GM18868 (cell line): ENCODE measurements at regions not wholly inside any gene's neighbourhood (a gene's known extent, or its start where the extent isn't known, plus 50 kb on each side); places are given as distances from the start of the nearest gene placed in this dataset.
"Not testable (repeated sequence)": the region's sequence is repeated elsewhere in the genome, so short reads cannot be mapped to it uniquely, and the experiment has no call there.

Source experiments
- ATAC-seq: cut with Tn5 transposase; IDR thresholded peaks from one replicate; pipeline ENCODE4 v1.9.1; 2021; ENCODE audit warnings: mild to moderate bottlenecking, moderate library complexity; ENCODE audit not compliant: unreplicated experiment

DNA sequence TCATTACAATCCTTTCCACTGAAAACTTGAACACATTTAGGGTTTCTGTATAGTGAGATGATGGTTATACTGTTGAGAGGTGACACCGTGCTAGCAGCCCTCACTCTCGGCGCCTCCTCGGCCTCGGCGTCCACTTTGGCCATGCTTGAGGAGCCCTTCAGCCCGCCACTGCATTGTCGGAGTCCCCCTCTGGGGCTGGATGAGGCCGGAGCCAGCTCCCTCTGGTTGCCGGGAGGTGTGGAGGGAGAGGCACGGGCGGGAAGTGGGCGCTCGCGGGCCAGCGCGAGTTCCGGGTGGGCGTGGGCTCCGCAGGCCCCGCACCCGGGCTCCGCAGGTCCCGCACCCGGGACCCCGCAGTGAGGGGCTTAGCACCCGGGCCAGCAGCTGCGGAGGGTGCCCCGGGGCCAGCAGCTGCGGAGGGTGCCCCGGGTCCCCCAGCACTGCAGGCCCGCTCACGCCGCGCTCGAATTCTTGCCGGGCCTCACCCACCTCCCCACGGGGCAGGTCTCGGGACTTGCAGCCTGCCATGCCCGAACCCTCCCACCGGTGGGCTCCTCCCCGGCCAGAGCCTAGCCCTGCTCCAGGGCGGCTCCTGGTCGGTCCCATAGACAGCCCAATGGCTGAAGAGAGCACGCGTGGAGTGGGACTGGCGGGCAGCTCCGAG lies 145.9 kb upstream of the ZNF608 start:
- ATAC-seq: no peak

GRCh38 chr5:124894541-124894940 lies 148.1 kb upstream of the ZNF608 start:
- no peak for ATAC-seq

GRCh38 chr5:124895236-124895635 lies 148.8 kb upstream of the ZNF608 start:
- no peak for ATAC-seq

- ATAC-seq: no peak
These were observed 154.6 kb upstream of the ZNF608 start for GRCh38 chr5:124901081-124901480.

DNA sequence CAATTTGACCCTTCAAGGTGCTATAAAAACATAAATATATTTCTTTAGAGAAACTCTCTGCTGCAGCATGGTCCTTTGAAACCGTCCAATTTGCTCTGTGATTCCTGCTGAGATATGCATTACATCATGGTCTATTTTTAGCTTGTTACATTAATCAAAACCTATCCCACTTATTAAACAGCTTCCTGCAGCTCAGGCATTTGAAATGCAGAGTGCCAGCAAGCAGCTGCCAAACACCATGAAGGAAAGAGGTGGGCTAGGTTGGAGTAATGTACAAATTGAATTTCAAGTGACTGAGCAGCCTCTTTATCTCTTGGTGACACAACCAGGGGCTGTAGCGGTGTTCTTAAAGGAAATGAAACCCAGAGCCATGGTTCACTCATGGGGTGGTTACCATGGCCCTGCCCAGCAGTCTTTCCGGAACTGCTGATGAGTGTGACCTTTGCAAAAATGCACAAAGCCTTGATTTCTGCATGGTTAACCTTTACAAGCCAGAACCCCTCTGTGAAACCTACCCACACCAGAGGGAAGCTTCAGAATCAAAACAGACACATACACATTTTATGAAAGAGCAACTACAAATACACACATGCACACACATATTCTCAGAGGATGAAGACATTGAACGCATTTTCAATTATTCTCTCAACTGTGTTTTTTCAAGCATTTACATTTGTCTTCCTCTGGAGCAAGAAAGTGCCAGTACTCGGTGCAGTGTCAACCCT lies 155.8 kb upstream of the ZNF608 start:
- ATAC-seq: peak; percentile 98

DNA sequence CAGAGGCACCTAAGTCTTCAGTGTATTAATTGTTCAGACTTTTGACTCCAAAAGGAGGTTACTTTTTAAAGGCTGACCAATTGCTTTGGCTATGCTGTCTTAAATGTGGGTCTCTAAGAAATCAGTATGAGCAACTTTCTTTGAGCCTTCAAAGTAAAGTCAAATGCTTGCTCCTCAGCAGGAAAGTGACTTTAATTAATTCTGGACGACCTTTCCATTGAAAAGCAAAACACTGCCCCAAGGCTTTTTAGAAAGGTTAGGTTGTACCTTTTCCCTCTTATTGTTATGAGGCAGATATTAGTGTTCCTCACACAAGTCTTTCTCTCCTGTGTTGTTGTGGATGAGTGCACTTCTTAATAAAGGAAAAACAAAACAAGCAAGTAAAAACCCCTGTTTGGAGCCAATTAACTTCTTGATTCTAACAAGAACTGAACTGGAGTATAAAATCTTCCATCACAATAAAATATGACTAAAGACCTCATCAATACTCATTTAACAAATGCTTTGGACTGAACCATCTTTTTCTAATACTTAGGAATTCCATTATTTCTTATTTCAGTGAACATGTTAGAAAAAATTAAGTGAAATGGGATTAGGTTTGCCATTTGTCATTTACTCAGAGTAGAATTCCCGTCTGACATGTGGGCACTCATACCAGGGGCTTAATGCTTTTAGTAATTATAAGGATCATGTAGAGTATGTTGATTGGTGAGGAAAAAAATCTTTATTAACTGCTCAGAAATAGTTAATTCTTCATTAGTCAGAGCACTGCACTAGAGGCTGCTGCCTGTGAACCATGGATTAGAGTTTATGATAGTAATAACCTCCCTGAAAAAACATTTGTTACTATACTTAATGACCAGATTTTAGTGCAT lies 159.1 kb upstream of the ZNF608 start:
- ATAC-seq: no peak

DNA sequence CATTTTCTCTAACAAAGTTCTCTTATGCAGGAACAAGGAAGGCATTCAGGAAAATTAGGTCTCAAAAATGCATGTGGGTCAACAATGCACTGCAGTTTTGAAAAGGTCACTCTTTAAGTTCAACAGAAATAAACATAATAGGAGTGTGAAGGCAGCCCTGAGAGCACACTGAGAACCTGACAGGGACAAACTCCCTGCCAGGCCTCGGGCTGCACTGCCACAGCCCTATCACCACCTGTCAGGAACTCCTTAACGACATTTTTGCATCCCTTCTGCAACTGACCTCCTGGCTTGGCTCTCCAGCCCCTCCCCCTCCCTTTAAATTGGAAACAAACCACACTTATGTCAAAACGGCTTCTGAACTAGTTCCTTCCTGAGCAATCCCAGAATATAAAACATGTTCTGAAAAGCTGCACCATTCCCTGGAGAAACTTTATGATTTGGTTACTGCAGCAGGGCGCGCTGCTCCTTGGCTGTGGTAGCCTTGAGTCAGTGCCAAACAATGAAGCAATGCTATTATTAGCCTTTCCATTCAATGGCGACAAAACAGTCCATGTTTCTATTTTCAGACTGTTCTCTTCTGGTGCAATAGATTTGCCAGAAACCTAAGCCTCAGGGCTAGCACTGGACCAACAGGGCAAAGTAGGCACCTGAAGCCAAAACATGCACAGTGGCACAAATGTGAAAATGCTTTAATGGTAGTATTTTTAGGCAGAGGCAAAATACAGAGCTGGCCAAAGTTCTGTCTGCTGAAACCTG lies 160.1 kb upstream of the ZNF608 start:
- no peak for ATAC-seq

DNA sequence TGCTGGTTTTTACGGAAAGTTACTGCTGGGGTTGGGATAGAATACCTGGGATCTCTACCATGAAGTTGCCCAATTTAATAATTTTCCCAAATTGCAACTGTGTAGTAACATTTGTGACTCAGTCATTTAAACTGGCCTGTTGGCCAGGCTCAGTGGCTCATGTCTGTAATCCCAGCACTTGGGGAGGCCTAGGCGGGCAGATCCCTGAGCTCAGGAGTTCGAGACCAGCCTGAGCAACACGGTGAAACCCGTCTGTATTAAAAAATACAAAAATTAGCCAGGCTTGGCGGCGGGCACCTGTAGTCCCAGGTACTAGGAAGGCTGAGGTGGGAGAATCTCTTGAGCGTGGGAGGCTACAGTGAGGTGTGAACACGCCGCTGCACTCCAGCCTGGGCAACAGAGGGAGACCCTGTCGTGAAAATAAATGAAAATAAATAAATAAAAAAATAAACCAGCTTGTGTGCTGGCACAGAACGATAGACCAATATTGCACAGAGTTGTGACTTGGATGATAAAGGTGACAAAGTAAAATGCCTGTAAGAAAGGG lies 160.7 kb upstream of the ZNF608 start:
- no peak for ATAC-seq

DNA sequence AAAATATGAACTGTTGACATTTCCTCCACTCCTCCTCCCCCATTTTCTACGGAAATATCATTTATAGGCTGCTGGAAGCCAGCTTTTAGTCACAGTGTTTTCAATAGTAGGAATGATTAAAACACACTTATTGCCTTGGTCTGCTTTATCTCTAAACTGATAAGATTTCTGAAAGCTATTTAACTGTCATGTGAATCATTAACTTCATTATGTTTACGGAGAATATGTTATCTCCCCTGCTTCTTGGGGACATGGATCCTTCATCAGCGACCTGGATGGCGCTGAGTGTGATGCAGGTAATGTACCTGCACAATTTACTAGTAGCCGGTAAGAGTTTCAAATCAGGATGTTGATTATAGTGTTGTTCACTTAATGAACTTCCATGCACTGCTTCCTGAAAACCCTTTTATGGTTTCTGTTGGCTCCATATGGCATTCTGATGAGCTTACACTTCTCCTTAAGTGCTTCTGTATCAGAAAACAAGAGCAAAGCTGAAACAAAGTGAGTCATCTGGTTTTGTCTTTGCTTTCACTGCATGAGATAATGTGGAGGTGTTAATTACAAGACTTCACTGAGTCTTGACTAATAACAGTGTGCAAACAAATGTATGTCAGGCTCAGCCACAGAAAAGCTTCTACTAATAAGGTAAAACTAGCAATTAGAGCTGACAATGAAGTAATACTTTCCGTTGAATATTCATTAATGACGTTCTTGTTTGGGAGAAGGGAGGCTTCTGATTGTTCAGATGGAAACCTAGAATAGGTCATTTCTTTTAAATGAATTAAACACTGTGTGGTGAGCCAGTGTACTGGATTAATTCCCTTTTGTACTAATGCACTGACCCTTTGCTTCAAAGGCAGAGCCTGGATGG lies 162.4 kb upstream of the ZNF608 start:
- peak; percentile 88 for ATAC-seq

- no peak for ATAC-seq
These were observed 163.3 kb upstream of the ZNF608 start for GRCh38 chr5:124909734-124910133.

GRCh38 chr5:124910354-124911016 lies 164.0 kb upstream of the ZNF608 start:
- ATAC-seq: peak; percentile 47

GRCh38 chr5:124912638-124913328 lies 166.3 kb upstream of the ZNF608 start:
- ATAC-seq: no peak

DNA sequence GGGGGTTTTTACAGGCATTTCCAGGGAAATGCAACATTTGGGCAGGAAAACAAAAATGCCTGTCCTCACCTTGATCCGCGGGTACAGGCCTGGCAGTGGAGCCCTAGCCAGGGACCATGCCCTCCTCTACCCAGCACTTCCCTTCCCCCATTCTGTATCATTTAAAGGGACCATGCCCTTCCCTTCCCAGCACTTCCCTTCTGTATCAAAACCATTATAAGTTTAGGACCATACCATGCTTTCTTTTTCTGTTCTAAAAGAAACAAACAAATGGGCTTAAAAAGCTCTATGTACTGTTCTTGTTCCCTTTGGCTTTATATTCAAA lies 166.9 kb upstream of the ZNF608 start:
- no peak for ATAC-seq

GRCh38 chr5:124916313-124916712 lies 169.9 kb upstream of the ZNF608 start:
- not testable (repeated sequence) for ATAC-seq

DNA sequence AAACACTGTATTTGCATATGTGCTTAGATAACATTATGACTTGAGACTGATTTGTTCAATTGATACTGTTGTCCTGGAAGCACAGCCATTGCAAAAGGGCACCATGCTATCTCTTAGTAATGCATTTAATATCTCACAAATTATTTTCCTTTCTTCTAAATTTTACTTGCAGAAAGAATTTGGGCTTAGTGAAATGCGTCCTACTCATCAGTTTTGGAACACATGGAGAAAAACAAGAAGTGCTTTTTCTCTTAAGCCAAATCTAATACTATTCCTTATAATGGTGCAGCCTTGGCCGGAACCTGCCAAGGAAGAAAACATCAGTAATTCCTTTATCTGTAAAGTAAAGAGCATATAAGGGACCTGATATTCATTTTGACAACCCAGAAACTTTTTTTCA lies 172.2 kb upstream of the ZNF608 start:
- ATAC-seq: no peak

GRCh38 chr5:124919076-124919475 lies 172.6 kb upstream of the ZNF608 start:
- ATAC-seq: no peak

DNA sequence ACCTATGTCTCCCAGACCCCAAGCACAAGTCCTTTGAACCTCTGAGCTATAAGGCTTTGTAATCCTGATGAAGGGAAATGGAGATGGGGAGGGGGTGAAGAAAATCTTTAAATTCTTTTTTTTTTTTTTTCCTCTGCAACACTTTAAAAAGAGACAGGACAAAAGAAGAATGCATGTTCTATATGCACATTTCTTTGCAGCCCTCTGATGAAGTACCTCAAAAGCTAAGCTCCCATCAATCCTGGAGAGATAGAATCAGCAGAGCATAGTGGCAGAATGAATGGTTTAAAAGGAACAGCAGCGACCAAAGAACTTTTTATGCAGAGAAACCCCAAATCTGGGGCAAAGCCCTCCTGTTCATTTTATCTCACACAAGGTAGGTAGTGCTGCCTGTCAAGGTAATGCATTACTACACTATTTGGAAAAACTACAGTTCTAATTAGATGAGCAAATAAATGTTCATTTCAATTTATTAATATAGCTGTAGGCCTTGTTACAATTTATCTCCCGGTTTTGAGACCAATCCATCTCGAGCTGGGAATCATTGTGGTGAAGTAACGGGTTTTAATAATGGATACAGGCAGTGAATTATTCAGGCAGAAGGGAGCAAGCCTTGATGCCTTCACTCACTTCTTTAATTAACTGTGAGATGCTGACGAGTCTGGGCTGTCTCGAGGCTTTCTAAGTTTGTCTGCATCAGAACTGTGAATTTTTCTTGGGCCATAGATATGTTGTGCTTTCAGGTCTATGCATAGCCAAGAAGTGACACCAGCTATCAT lies 173.5 kb upstream of the ZNF608 start:
- ATAC-seq: no peak
